Sigmoid colon (tissue), 6 donors: ENCODE measurements at regions not wholly inside any gene's neighbourhood (a gene's known extent, or its start where the extent isn't known, plus 50 kb on each side); places are given as distances from the start of the nearest gene placed in this dataset.
"Not testable (repeated sequence)": the region's sequence is repeated elsewhere in the genome, so short reads cannot be mapped to it uniquely, and the experiment has no call there.

Experiments used
- DNase-seq: peaks from one replicate; pipeline ENCODE4 v3.0.0-alpha.2; 2019
- H3K27ac ChIP-seq, 4 donors: fragments of 200-600 bp; sonication (generic); one replicate each; pipeline ENCODE4 v1.5.1; 2016 to 2019; ENCODE audit warnings: mild to moderate bottlenecking in 1 of 4
- H3K27me3 ChIP-seq, 3 donors: fragments of 200-600 bp; sonication (generic); one replicate each; pipeline ENCODE4 v1.5.1; 2019; ENCODE audit warnings: mild to moderate bottlenecking in 1 of 3
- H3K36me3 ChIP-seq, 4 donors: fragments of 200-600 bp; sonication (generic); one replicate each; pipeline ENCODE4 v1.5.1; 2016 to 2019
- H3K4me1 ChIP-seq, 4 donors: fragments of 200-600 bp; sonication (generic); one replicate each; pipeline ENCODE4 v1.5.1; 2017 to 2019
- H3K4me3 ChIP-seq, 4 donors: fragments of 200-600 bp; sonication (generic); one replicate each; pipeline ENCODE4 v1.5.1; 2017 to 2019; ENCODE audit warnings: mild to moderate bottlenecking in 2 of 4, moderate library complexity in 1 of 4
- H3K9me3 ChIP-seq, 4 donors: fragments of 200-600 bp in 3 of 4; sonication (generic) in 3 of 4; one replicate each; pipeline versions ENCODE4 v1.5.1 to v1.6.1; 2013 to 2019
- EP300 ChIP-seq, 4 donors: sonication (generic); formaldehyde crosslinking; IDR thresholded peaks; one replicate each; pipeline ENCODE4 v1.6.1; 2017; ENCODE audit warnings: antibody characterized with exemption in 4 of 4
- POLR2A ChIP-seq, 2 donors: fragments of 450-650 bp; IDR thresholded peaks; one replicate each; pipeline ENCODE4 v1.6.1; 2016; ENCODE audit warnings: antibody characterized with exemption in 2 of 2, mild to moderate bottlenecking in 2 of 2, moderate library complexity in 2 of 2
- POLR2AphosphoS5 ChIP-seq, 4 donors: sonication (generic); formaldehyde crosslinking; IDR thresholded peaks; one replicate each; pipeline ENCODE4 v1.6.1; 2017; ENCODE audit warnings: antibody characterized with exemption in 4 of 4
- WGBS, 2 donors: extraction: QIAGEN DNeasy Blood & Tissue Kit; methylation state at CpG; one replicate each; pipeline ENCODE4 v1.1.7; 2013; 5-methylcytosine and 5-hydroxymethylcytosine counted together
- intact Hi-C: fragments of 100-400 bp; cut with DNase I; formaldehyde crosslinking; loops from one replicate; pipeline ENCODE4 v1.15.1; 2023
- TF ChIP-seq, protein P1 (sequence below), 4 experiments: fragments of 450-650 bp in 3 of 4; fragments of 200-600 bp in 1 of 4; IDR thresholded peaks; one replicate each; pipeline ENCODE4 v1.5.1; 2016 to 2019; ENCODE audit warnings: antibody characterized with exemption in 4 of 4, mild to moderate bottlenecking in 3 of 4, moderate library complexity in 2 of 4
- donor health status: healthy with polysubstance abuse.
- donor health status: healthy.

DNA sequence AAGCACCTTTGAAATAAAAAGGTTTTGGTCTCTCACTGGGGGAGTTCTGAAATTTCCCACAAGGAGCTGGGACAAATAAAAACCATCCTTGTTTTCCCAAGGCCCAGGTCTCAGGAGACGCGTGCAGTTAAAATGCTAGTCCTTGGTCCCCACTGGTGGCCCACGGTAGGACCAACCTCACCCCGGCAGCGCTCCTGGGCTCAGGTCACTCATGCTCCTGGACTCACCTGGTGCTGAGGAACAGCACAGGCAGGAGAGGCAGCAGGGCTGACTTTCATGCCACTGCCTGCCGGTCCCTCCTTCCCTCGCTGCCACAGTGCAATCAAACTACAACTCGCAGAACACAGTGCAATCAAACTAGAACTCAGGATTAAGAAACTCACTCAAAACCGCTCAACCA, 356.8 kb upstream of the CCDC179 start:
- Histone ChIP-seq H3K9me3 (no peaks in the 10 kb centered on the region), H3K36me3 (no peaks in the 10 kb centered on the region), H3K27me3 (no peaks in the 10 kb centered on the region), H3K27ac (no peak overlapping the region), H3K4me1 (no peaks in the 10 kb centered on the region), H3K4me3 (no peak overlapping the region)
- DNase-seq: no peak
- 92 to 93% methylated on average over 9 of the region's 9 CpGs for WGBS, 2 donors
- TF ChIP-seq POLR2AphosphoS5 (IDR thresholded peaks at IDR 0.05) (no peak), POLR2A (IDR thresholded peaks at IDR 0.05) (no peak)
- TF ChIP-seq, protein P1, sequence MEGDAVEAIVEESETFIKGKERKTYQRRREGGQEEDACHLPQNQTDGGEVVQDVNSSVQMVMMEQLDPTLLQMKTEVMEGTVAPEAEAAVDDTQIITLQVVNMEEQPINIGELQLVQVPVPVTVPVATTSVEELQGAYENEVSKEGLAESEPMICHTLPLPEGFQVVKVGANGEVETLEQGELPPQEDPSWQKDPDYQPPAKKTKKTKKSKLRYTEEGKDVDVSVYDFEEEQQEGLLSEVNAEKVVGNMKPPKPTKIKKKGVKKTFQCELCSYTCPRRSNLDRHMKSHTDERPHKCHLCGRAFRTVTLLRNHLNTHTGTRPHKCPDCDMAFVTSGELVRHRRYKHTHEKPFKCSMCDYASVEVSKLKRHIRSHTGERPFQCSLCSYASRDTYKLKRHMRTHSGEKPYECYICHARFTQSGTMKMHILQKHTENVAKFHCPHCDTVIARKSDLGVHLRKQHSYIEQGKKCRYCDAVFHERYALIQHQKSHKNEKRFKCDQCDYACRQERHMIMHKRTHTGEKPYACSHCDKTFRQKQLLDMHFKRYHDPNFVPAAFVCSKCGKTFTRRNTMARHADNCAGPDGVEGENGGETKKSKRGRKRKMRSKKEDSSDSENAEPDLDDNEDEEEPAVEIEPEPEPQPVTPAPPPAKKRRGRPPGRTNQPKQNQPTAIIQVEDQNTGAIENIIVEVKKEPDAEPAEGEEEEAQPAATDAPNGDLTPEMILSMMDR (IDR thresholded peaks at IDR 0.05): no peak
- intact Hi-C loops: no loop called here

DNA sequence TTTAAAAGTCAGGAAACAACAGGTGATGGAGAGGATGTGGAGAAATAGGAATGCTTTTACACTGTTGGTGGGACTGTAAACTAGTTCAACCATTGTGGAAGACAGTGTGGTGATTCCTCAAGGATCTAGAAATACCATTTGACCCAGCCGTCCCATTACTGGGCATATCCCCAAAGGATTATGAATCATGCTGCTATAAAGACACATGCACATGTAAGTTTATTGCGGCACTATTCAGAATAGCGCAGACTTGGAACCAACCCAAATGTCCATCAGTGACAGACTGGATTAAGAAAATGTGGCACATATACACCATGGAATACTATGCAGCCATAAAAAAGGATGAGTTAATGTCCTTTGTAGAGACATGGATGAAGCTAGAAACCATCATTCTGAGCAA, 359.8 kb upstream of the CCDC179 start:
- DNase-seq, H3K4me3 ChIP-seq, H3K9me3 ChIP-seq, H3K27ac ChIP-seq, H3K4me1 ChIP-seq, H3K36me3 ChIP-seq, intact Hi-C loops, H3K27me3 ChIP-seq: not testable (repeated sequence)
- WGBS, 2 donors: 52 to 82% methylated on average over 3 of the region's 3 CpGs

DNA sequence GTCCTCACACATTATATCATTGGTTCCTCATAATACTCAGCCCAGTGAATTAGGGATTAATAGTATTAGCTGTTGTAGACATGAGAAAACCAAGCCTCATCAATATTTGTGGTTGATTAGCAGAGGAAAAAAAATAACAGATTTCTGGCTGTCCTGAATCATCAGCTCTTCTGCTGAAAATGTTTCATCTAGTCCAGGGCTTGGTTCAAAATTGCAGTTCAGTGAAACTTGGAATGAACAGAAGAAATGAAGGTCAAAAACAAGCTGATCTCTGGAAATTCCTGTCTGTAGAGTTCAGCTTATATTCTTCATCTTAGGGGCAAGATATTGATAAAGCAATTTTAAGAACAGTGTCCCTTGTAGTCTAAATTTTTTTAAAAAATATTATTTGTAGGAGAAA, 361.1 kb upstream of the CCDC179 start:
- Histone ChIP-seq H3K9me3 (no peaks in the 10 kb centered on the region), H3K27ac (no peak overlapping the region), H3K27me3 (no peaks in the 10 kb centered on the region), H3K36me3 (no peaks in the 10 kb centered on the region), H3K4me3 (no peak overlapping the region), H3K4me1 (no peaks in the 10 kb centered on the region)
- no peak for DNase-seq
- intact Hi-C loops: no loop called here
- TF ChIP-seq, protein P1 (IDR thresholded peaks at IDR 0.05): no peak

DNA sequence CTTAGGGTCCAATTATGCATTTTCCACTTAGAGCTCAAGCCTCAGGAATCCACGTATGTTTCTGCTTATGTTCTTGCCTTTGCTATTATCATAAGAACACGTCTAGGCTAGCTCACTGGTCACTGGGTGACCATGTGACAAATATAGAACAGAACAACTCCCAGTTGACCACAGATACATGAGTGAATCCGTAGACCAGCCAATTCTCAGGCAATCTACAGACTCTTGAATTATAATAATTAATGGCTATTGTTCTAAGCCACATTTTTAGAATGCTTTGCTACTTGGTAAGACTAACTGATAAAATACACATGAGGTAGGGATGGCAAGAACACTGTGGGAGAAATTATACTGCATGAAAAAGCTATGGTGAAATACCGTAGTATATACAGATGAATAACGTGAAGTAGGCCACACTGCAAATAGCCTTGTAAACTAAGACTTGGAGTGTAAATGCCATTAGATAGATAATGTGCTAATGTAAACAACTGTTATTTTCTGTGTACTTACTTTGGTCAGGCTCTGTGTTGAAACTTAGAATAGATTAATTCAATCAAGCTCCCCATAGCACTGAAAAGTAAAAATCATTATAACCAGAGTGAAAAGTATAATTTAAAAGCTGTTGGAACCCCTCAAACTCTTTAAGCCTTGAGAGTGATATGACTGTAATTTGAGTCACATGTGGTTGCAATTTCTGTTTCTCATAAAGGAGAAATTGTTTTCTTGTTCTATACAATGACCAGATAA, 366.2 kb upstream of the CCDC179 start:
- Histone ChIP-seq H3K36me3 (no peaks in the 10 kb centered on the region), H3K27me3 (no peaks in the 10 kb centered on the region), H3K4me1 (no peaks in the 10 kb centered on the region), H3K4me3 (no peak overlapping the region), H3K27ac (no peak overlapping the region), H3K9me3 (no peaks in the 10 kb centered on the region)
- TF ChIP-seq POLR2A (IDR thresholded peaks at IDR 0.05): no peak
- TF ChIP-seq EP300 (IDR thresholded peaks at IDR 0.05): no peak
- no peak for TF ChIP-seq POLR2AphosphoS5 (IDR thresholded peaks at IDR 0.05)
- TF ChIP-seq, protein P1 (IDR thresholded peaks at IDR 0.05): no peak
- intact Hi-C loops: no loop called here
- whole genome bisulfite sequencing, 2 donors: 82 to 84% methylated on average over 5 of the region's 5 CpGs
- DNase-seq: no peak

DNA sequence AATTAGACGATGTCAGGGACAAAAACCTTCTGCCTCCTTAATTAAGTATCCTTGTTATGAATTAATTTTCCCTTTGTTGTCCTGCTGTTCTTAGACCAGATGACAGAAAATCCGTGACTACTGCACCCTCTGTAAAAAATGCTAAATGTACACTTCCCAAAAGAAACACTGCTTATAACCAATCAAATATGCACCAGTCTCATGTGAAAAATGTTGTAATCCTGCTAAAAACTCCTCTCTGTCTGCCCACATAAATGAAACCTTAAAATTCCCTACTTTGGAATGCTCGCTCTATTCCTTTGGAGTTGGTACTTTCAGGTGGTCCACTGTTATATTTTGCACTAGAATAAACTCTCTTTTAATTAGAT, 366.8 kb upstream of the CCDC179 start:
- Histone ChIP-seq H3K9me3 (no peaks in the 10 kb centered on the region), H3K4me1 (no peaks in the 10 kb centered on the region), H3K27ac (no peak overlapping the region), H3K4me3 (no peak overlapping the region), H3K27me3 (no peaks in the 10 kb centered on the region), H3K36me3 (no peaks in the 10 kb centered on the region)
- DNase-seq: no peak
- 31 to 33% methylated on average over 3 of the region's 3 CpGs for WGBS, 2 donors
- TF ChIP-seq EP300 (IDR thresholded peaks at IDR 0.05) (no peak), POLR2A (IDR thresholded peaks at IDR 0.05) (no peak), POLR2AphosphoS5 (IDR thresholded peaks at IDR 0.05) (no peak)
- TF ChIP-seq, protein P1 (IDR thresholded peaks at IDR 0.05): no peak
- intact Hi-C loops: no loop called here
